Stomach smooth muscle (tissue), 2 donors: ENCODE measurements at regions not wholly inside any gene's neighbourhood (a gene's known extent, or its start where the extent isn't known, plus 50 kb on each side); places are given as distances from the start of the nearest gene placed in this dataset.
"Not testable (repeated sequence)": the region's sequence is repeated elsewhere in the genome, so short reads cannot be mapped to it uniquely, and the experiment has no call there.

ENCODE experiments used
- H3K27ac ChIP-seq: one replicate; pipeline ENCODE4 v1.7.0; 2013; ENCODE audit warnings: mild to moderate bottlenecking, low read length, inconsistent platforms
- H3K27me3 ChIP-seq, 2 donors: one replicate each; pipeline ENCODE4 v1.7.0; 2013; ENCODE audit warnings: low read length in 2 of 2; ENCODE audit not compliant: insufficient read depth in 2 of 2, control insufficient read depth in 1 of 2
- H3K36me3 ChIP-seq, 2 donors: one replicate each; pipeline ENCODE4 v1.7.0; 2013; ENCODE audit warnings: low read length in 2 of 2; ENCODE audit not compliant: control insufficient read depth in 2 of 2, insufficient read depth in 2 of 2
- H3K4me1 ChIP-seq: one replicate; pipeline ENCODE4 v1.7.0; 2013; ENCODE audit warnings: low read length; ENCODE audit not compliant: control insufficient read depth, insufficient read depth
- H3K4me3 ChIP-seq, 2 donors: one replicate each; pipeline ENCODE4 v1.7.0; 2013; ENCODE audit warnings: low read length in 2 of 2
- H3K9ac ChIP-seq, 2 donors: one replicate each; pipeline ENCODE4 v1.7.0; 2013; ENCODE audit warnings: low read length in 2 of 2, mild to moderate bottlenecking in 1 of 2
- H3K9me3 ChIP-seq, 2 donors: one replicate each; pipeline ENCODE4 v1.7.0; 2013; ENCODE audit warnings: low read length in 2 of 2; ENCODE audit not compliant: control insufficient read depth in 2 of 2
- donor health status: healthy.
- donor health status: Pancreatic carcinoma.

DNA sequence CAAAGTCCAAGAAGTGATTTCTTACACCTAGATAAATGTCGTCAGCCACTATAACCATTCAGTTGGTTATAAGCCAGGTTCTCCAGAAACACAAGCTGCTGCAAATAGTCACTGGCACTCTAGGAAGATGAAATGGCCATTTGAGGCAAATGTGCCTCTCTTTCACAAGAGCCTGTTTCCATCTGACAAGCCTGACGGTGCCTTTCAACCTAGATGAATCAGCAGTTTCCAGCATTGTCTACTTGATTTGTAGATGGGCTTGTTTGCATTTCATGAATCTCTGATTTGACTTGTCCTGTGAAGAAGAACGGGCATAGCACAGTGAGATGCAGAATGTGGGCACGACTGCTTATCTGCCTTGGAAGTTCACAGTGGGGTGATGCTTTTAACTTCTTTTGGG, 327.2 kb downstream of the LMO7 start:
- Histone ChIP-seq H3K9me3 (no peaks in the 10 kb centered on the region), H3K4me1 (no peaks in the 10 kb centered on the region), H3K36me3 (no peaks in the 10 kb centered on the region), H3K27me3 (no peaks in the 10 kb centered on the region), H3K4me3 (no peak overlapping the region), H3K9ac (no peak overlapping the region), H3K27ac (no peak overlapping the region)

DNA sequence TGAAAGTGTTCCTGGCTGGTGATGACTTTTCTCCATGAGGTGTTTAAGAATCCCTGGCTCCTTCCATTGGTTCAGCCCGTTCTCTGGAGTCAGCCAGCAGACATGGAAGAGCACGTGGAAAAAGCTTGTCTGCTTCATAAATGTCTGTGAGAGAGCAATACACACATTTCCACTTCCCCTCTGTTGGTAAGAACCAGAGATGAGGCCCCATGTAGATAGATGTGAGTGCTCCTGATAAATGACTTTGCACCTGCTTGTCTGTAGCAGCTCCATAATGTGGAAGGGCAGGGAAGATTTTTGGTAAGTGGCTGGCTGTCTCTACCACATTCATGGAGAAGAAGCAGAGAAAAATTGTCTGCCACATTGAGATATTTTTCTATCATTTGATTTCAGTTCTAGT, 325.8 kb downstream of the LMO7 start:
- no peak overlapping the region for H3K9ac ChIP-seq
- no peaks in the 10 kb centered on the region for H3K36me3 ChIP-seq
- H3K27ac ChIP-seq = no peak overlapping the region
- H3K27me3 ChIP-seq = no peaks in the 10 kb centered on the region
- no peak overlapping the region for H3K4me3 ChIP-seq
- H3K9me3 ChIP-seq = no peaks in the 10 kb centered on the region
- no peaks in the 10 kb centered on the region for H3K4me1 ChIP-seq

DNA sequence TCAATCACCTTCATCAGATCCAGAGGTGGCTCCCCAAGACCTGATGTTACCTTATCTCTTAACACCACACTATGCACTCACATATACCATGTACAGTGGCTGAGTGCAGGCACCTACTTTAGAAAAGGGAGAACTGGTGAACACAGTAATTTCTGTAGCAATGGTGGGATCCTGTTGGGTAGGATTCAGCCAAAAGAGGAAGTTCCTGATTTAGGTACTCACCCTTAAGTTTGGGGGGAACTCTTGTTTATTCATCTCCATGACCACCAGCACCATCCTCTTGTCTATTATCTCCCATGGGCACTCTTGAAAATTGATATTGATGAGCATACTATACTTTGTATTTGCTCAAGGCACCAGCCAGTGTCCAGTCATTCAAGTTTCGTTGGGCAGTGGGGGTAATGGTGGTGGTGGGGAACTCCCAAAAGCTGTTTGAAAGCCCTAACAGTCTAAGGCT, 324.4 kb downstream of the LMO7 start:
- no peaks in the 10 kb centered on the region for H3K4me1 ChIP-seq
- no peak overlapping the region for H3K9ac ChIP-seq
- no peaks in the 10 kb centered on the region for H3K36me3 ChIP-seq
- no peaks in the 10 kb centered on the region for H3K27me3 ChIP-seq
- H3K4me3 ChIP-seq = no peak overlapping the region
- no peak overlapping the region for H3K27ac ChIP-seq
- no peaks in the 10 kb centered on the region for H3K9me3 ChIP-seq

DNA sequence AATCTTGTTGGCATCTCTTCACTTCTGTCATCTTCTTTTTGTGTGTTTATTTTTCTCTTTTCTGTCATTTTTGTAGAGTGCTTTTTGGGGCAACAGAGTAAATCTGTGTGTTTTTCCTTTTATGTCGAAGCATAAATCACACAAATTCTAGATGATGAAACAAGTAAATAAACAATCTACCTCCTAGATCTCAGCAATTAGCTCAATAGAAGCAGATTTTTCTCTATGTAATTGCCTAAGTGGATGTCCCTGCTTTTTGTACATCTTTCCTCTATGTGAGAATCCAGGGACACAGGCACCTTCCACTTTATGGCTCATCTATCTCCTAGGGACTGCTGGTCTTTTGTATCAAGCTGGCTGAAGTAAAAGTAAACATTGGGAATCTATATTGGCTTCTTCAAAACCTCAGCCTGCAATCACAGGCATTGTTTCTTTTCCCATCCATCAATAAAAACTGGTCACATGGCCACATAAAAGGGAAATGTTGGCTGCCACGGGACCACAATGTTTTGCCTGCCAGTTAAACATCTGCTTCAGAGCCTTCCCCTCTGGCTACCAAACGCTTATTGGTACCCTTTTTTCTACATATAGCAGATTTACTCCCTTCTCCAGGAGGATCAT, 323.8 kb downstream of the LMO7 start:
- H3K4me1 ChIP-seq = no peaks in the 10 kb centered on the region

DNA sequence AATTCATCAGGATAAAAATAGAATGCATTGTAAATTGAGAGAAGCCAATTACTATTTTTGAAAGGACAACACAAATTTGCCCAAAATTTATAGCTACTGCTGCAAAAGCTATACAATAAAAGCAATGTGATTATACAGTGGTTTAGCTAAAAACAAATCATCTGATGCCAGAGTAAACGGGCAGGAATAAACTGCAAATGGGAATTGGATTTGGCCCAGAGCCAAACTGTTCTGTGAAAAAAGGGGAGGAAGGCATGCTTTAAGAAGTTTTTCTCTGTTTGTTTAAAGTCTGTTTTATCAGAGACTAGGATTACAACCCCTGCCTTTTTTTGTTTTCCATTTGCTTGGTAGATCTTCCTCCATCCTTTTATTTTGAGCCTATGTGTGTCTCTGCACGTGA, 317.5 kb downstream of the LMO7 start:
- not testable (repeated sequence) for H3K9me3 ChIP-seq, H3K9ac ChIP-seq, H3K4me3 ChIP-seq, H3K36me3 ChIP-seq, H3K27ac ChIP-seq, H3K4me1 ChIP-seq, H3K27me3 ChIP-seq

More for the DNA sequence above, 323.8 kb downstream of the LMO7 start:
- Histone ChIP-seq H3K4me3 (no peak overlapping the region), H3K9ac (no peak overlapping the region), H3K27ac (no peak overlapping the region), H3K36me3 (no peaks in the 10 kb centered on the region), H3K27me3 (no peaks in the 10 kb centered on the region), H3K9me3 (no peaks in the 10 kb centered on the region)

DNA sequence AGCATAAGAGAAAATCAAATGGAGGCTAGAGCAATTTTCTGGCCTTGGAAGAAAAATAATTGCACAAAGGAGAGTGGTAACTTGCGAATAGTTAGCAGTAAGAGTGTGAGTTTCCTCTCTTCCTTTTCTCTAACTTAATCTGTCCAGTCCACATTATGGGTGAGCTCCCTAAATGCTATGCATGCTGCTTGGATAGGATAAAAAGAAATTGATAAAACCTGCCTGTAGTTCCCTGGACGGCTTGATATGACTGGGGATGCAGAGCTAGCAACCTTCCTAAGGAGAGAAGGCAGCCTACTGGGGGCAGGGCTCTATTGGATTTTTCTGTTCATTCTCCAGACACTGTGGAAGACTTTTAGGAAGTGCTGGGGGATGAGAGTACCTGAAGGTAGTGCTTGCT, 311.3 kb downstream of the LMO7 start:
- no peaks in the 10 kb centered on the region for H3K4me1 ChIP-seq
- H3K36me3 ChIP-seq = no peaks in the 10 kb centered on the region
- no peak overlapping the region for H3K27ac ChIP-seq
- H3K9ac ChIP-seq = no peak overlapping the region
- H3K4me3 ChIP-seq = no peak overlapping the region
- no peaks in the 10 kb centered on the region for H3K27me3 ChIP-seq
- no peaks in the 10 kb centered on the region for H3K9me3 ChIP-seq

DNA sequence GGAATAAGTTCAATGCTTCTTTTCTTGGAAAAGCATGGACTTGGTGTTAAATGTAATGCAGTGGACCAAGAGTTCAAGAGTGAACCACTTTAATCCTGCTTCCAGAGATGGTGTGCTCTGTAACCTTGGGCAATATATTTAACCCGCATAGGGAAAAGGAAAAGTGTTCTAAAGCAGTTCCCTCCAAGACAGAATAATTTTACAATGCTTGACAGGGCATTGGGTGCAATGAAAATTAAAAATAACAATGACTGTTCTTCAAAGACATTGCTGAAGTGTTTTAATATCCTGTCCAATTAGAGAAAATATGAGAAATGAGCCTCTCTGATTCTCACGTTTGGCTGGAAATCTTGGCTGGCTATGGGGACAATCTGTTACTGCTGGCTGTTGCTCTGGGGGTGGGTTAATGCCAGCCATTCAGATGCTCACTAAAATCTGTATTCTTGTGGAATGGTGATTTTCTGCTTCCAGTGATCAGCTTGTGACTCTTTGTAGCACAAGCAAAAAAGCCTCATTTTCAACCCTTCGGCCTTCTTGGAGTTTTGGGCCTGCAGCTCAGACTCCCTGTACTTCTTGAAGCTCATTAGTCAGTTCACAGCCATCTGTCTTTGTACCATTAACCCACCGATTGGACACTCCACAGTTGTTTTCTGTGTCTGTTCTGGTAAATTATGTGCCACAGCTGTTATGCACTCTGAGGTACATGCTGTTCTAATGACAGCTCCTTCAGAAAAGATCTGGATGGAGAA, 310.6 kb downstream of the LMO7 start:
- no peaks in the 10 kb centered on the region for H3K4me1 ChIP-seq
- H3K36me3 ChIP-seq = no peaks in the 10 kb centered on the region
- H3K27ac ChIP-seq = no peak overlapping the region
- no peaks in the 10 kb centered on the region for H3K9me3 ChIP-seq
- H3K9ac ChIP-seq = no peak overlapping the region
- H3K4me3 ChIP-seq = no peak overlapping the region
- H3K27me3 ChIP-seq = no peaks in the 10 kb centered on the region

DNA sequence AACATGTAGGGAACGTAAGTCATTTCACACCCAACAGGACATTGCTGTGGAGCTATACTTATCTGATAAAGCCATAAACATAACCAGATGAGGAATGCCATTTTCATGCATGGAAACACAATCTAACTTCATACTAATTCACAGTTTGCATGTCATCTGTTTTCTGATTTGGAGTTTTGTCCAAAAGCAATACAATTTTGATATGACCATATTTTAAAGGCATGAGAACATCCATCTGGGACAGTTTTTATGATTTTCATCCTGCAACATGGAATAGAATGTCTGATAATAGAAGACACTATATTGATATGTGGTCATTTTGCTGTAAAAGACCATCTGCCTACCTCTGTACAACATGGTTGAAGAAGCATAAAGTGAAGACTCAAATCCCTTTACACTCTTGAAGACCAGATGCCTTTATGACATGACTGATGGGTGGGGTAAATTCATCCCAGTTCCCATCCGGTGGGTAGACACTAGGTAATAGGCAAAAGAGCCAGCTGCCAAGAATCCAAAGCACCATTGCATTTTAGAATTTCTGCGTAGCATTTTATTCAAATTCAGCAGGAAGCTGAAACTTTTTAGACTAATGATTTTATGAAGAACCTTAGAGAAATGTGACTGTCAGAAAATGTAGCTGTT, 309.8 kb downstream of the LMO7 start:
- Histone ChIP-seq H3K9ac (no peak overlapping the region), H3K4me3 (no peak overlapping the region), H3K4me1 (no peaks in the 10 kb centered on the region), H3K36me3 (no peaks in the 10 kb centered on the region), H3K27me3 (no peaks in the 10 kb centered on the region), H3K9me3 (no peaks in the 10 kb centered on the region), H3K27ac (no peak overlapping the region)

DNA sequence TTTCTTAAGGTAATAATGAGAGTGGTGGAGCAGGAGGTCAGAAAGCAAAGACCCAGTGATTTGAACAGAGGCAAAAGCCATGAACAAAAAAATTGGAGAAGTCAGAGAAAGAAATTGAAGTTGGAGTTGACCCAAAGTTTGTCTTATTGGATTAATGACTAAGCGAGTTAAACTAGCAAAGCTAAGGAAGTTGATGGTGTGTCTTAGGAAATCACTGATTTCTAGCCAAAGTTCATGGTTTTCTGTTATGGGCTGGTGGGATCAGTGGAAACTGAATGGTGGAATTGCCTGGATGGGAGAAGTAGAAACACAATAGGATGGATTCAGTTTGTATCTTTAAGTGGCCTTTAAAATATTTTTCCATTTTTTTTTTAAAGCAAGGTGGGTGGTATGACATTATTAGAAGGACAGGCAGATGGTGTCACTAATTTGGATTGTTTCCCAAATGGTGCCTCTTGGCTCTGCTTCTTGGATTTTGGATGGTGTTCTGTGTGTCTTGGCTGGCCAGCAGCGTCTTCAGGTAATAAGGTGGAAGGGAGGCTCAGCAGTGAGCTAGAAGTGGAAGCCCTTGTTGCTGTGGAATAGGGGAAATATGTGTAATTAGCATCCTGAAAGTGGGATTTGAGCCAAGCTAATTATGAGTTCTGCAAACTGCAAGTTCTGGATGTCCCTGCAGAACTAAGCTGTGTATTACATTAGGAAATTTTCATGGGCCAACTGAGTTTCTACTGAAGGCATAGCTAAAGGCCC, 302.9 kb downstream of the LMO7 start:
- no peaks in the 10 kb centered on the region for H3K27me3 ChIP-seq
- no peaks in the 10 kb centered on the region for H3K4me1 ChIP-seq
- no peak overlapping the region for H3K4me3 ChIP-seq
- no peak overlapping the region for H3K27ac ChIP-seq
- no peak overlapping the region for H3K9ac ChIP-seq
- no peaks in the 10 kb centered on the region for H3K9me3 ChIP-seq
- H3K36me3 ChIP-seq = no peaks in the 10 kb centered on the region

DNA sequence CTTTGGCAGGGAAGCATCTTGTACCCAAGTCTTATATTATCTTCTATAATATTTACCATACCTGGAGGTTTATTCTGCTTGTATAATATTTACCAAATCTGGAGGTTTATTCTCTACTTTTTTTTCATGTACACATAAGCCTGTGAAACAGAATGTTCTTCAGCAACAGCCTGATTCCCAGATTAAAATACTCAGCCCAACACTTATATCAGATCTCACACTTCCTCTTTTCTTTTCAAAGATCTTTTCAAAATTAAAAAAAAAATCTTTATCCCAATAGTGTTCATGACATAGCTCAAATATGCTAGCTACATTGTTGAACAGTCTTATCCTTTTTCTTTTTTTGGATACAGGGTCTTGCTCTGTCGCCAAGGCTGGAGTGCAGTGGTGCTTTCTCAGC, 300.7 kb downstream of the LMO7 start:
- no peaks in the 10 kb centered on the region for H3K36me3 ChIP-seq
- no peak overlapping the region for H3K27ac ChIP-seq
- no peaks in the 10 kb centered on the region for H3K4me1 ChIP-seq
- H3K4me3 ChIP-seq = no peak overlapping the region
- no peaks in the 10 kb centered on the region for H3K9me3 ChIP-seq
- H3K9ac ChIP-seq = no peak overlapping the region
- H3K27me3 ChIP-seq = no peaks in the 10 kb centered on the region
